ENCODE measurements at regions not wholly inside any gene's neighbourhood (a gene's known extent, or its start where the extent isn't known, plus 50 kb on each side); places are given as distances from the start of the nearest gene placed in this dataset.
"Not testable (repeated sequence)": the region's sequence is repeated elsewhere in the genome, so short reads cannot be mapped to it uniquely, and the experiment has no call there.

- H3K4me1 Mint-ChIP-seq (ENCODE audit: low read depth) = no peaks in the 10 kb centered on the region
- peaks cover 3% of the 10 kb centered on the region for H3K27me3 Mint-ChIP-seq
- H3K36me3 Mint-ChIP-seq (ENCODE audit: low read depth) = no peaks in the 10 kb centered on the region
- no peak overlapping the region for H3K4me3 Mint-ChIP-seq
- H3K9me3 Mint-ChIP-seq = no peaks in the 10 kb centered on the region
- H3K27ac Mint-ChIP-seq = no peak overlapping the region
- DNase-seq = no peak
Measured at GRCh38 chr14:30456296-30456695, 102.7 kb upstream of the G2E3 start.

DNA sequence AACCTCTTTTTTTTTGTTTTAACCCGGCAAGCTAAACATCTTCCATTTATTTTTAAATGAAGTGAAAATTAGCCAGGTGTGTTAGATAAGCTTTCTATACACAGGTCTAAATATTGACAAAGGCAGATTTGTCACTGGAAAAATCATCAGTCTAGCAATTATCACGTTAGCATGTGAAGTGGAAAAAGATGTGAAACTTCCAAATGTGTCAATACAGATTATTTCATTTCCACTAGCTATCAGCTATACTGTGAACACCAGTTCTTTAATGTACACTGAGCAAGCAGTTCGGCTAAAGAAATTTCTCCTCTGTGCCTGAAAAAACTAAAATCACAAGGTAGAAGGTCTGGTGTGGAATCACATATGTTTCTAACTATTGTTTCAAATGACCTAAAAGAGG is 96.6 kb upstream of the G2E3 start:
- H3K4me1 Mint-ChIP-seq (ENCODE audit: low read depth) = no peaks in the 10 kb centered on the region
- H3K27ac Mint-ChIP-seq = no peak overlapping the region
- peaks cover 19% of the 10 kb centered on the region for H3K27me3 Mint-ChIP-seq
- no peak for DNase-seq
- H3K36me3 Mint-ChIP-seq (ENCODE audit: low read depth) = no peaks in the 10 kb centered on the region
- no peaks in the 10 kb centered on the region for H3K9me3 Mint-ChIP-seq
- H3K4me3 Mint-ChIP-seq = no peak overlapping the region

DNA sequence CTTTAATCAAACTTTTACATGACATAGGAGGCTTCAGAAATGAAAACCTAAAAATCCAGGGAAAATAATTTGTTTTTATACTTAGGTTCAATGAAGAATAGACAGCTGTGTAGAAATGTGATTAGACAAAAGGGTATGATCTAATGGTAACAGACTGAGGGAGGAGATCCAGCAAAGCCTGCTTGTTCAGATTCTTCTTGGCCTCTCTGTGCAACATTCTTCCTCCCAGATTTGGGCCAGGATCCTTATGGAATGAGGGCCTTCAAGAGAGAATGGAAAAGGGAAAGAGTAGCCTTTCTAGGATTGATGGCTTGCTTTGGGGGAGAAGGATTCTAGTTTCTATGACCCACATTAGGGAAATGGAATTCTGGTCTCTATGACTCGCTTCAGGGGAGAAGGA is 94.5 kb upstream of the G2E3 start:
- no peak for DNase-seq
- Mint-ChIP-seq H3K27me3 (peaks cover 21% of the 10 kb centered on the region), H3K4me3 (no peak overlapping the region), H3K9me3 (no peaks in the 10 kb centered on the region), H3K27ac (no peak overlapping the region), H3K4me1 (ENCODE audit: low read depth) (no peaks in the 10 kb centered on the region), H3K36me3 (ENCODE audit: low read depth) (no peaks in the 10 kb centered on the region)

DNA sequence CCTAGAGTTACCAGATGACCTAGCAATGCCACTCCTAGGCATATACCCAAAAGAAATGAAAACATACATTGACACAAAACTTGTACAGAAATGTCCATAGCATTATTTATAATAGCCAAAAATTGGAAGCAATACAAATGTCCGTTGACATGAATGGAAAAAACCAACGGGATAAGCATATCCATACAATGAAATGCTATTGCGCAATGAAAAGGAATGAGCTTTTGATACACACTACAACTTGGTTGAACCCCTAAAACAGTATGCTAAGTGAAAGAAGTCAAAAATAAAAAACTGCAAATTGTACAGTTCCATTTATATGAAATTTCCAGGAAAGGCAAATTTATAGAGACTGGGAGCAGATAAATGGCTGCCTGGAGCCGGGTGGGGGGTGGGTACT is 90.6 kb upstream of the G2E3 start:
- H3K27ac Mint-ChIP-seq = no peak overlapping the region
- no peak overlapping the region for H3K4me3 Mint-ChIP-seq
- no peaks in the 10 kb centered on the region for H3K4me1 Mint-ChIP-seq (ENCODE audit: low read depth)
- H3K27me3 Mint-ChIP-seq = peaks cover 14% of the 10 kb centered on the region
- DNase-seq = no peak
- no peaks in the 10 kb centered on the region for H3K36me3 Mint-ChIP-seq (ENCODE audit: low read depth)
- no peaks in the 10 kb centered on the region for H3K9me3 Mint-ChIP-seq

DNA sequence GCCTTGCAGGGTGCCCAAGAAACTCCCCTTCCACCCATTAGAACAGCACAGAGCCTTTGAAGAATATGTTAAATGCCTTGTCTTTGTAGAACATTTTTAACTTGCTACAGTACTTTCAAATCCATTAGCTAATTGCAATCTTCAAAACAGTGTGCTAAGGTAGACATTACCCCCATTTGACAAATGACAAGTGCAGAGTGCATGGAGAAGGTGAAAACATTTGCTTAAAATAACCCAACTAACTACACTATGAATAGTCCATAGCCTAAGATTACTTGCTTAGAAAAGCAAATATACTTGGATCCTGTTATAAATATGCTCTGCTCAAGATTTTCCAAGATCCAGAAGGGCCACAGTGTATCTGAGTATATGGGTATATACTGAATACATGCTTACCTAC is 87.0 kb upstream of the G2E3 start:
- Mint-ChIP-seq H3K27ac (no peak overlapping the region), H3K4me3 (no peak overlapping the region), H3K4me1 (ENCODE audit: low read depth) (no peaks in the 10 kb centered on the region), H3K9me3 (no peaks in the 10 kb centered on the region), H3K27me3 (peaks cover 9% of the 10 kb centered on the region), H3K36me3 (ENCODE audit: low read depth) (no peaks in the 10 kb centered on the region)
- DNase-seq = no peak

DNA sequence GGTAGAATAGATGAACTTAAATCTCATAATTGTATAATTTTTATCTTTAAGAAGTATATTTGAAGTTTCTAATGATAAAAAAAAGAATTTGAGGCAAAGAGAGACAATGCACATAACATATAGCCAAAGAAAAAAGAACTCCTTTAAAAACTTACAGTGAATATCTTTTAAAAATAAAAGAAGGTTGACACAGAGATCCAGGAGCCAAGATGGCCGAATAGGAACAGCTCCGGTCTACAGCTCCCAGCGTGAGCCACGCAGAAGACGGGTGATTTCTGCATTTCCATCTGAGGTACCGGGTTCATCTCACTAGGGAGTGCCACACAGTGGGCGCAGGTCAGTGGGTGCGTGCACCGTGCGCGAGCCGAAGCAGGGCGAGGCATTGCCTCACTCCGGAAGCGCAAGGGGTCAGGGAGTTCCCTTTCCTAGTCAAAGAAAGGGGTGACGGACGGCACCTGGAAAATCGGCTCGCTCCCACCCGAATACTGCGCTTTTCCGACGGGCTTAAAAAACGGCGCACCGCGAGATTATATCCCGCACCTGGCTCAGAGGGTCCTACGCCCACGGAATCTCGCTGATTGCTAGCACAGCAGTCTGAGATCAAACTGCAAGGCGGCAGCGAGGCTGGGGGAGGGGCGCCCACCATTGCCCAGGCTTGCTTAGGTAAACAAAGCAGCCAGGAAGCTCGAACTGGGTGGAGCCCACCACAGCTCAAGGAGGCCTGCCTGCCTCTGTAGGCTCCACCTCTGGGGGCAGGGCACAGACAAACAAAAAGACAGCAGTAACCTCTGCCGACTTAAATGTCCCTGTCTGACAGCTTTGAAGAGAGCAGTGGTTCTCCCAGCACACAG is 84.9 kb upstream of the G2E3 start:
- not testable (repeated sequence) for H3K27ac Mint-ChIP-seq; H3K4me3 Mint-ChIP-seq; H3K27me3 Mint-ChIP-seq; H3K36me3 Mint-ChIP-seq (ENCODE audit: low read depth); H3K9me3 Mint-ChIP-seq; DNase-seq; H3K4me1 Mint-ChIP-seq (ENCODE audit: low read depth)

DNA sequence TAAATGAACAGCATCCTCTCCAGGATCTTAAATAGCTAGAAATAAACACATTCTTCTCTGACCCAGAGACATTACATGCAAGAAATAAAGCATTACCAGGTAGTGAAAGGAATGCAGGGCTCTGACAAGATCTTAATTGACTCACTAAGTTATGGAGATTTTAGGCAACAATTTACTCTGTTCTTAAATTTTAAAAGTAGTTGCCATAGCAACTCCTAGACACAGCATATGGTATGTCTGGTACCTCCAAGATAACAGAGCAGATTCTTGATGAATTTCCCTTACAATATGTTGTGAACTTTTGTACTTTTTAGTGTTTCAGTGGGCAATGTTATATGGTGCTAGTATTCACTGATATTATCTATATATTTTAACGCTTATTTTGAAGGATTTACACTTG is 76.7 kb upstream of the G2E3 start:
- no peaks in the 10 kb centered on the region for H3K36me3 Mint-ChIP-seq (ENCODE audit: low read depth)
- no peak overlapping the region for H3K4me3 Mint-ChIP-seq
- H3K27me3 Mint-ChIP-seq = peaks cover 3% of the 10 kb centered on the region
- H3K9me3 Mint-ChIP-seq = no peaks in the 10 kb centered on the region
- H3K27ac Mint-ChIP-seq = no peak overlapping the region
- H3K4me1 Mint-ChIP-seq (ENCODE audit: low read depth) = no peaks in the 10 kb centered on the region
- no peak for DNase-seq

DNA sequence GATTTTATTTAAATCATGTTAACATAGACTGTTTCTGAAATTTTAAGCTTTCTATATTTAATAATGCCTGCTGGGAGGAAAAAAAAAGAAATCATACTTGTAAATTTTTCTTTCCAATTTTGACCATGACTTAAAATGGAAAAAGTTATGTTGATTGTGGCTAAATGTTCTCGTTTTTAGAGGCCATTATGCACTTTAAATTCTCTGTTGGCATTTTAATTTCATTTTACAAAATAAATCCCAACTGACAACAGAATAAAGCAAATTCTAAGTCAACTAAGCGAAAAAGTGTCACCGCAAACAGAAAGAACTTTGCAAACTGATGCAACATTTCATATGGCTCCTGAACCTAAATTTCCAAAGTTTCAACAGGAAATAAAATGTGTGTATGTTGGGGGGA is 74.8 kb upstream of the G2E3 start:
- no peak overlapping the region for H3K4me3 Mint-ChIP-seq
- no peaks in the 10 kb centered on the region for H3K36me3 Mint-ChIP-seq (ENCODE audit: low read depth)
- H3K4me1 Mint-ChIP-seq (ENCODE audit: low read depth) = no peaks in the 10 kb centered on the region
- H3K27ac Mint-ChIP-seq = no peak overlapping the region
- H3K9me3 Mint-ChIP-seq = no peaks in the 10 kb centered on the region
- peaks cover 6% of the 10 kb centered on the region for H3K27me3 Mint-ChIP-seq
- no peak for DNase-seq

GRCh38 chr14:30484976-30485375 is 74.0 kb upstream of the G2E3 start:
- H3K27me3 Mint-ChIP-seq = peaks cover 6% of the 10 kb centered on the region
- no peak for DNase-seq
- H3K27ac Mint-ChIP-seq = no peak overlapping the region
- no peak overlapping the region for H3K4me3 Mint-ChIP-seq
- no peaks in the 10 kb centered on the region for H3K36me3 Mint-ChIP-seq (ENCODE audit: low read depth)
- no peaks in the 10 kb centered on the region for H3K4me1 Mint-ChIP-seq (ENCODE audit: low read depth)
- H3K9me3 Mint-ChIP-seq = no peaks in the 10 kb centered on the region

GRCh38 chr14:30496852-30497251 is 62.1 kb upstream of the G2E3 start:
- H3K36me3 Mint-ChIP-seq (ENCODE audit: low read depth) = no peaks in the 10 kb centered on the region
- peaks cover 9% of the 10 kb centered on the region for H3K27me3 Mint-ChIP-seq
- DNase-seq = no peak
- no peaks in the 10 kb centered on the region for H3K4me1 Mint-ChIP-seq (ENCODE audit: low read depth)
- H3K4me3 Mint-ChIP-seq = no peak overlapping the region
- no peak overlapping the region for H3K27ac Mint-ChIP-seq
- no peaks in the 10 kb centered on the region for H3K9me3 Mint-ChIP-seq

DNA sequence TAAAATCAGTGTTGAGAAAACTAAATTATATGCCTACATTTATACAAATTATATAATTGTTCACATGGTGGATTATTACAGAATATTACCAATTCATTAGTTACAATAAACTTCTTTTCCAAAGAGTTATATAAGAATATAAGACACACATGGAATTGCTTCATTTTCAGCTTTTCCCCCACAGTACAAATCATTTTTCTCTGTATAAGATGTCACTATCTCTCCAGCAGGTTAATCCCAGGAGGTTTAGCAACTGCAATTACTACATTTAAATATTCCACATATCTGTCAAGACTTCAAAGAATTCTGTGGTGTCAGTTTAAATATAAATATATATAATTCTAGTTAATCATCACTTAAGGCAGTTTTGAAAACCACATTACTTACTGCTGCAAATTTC is 59.6 kb upstream of the G2E3 start:
- Mint-ChIP-seq H3K27me3 (peaks cover 9% of the 10 kb centered on the region), H3K9me3 (no peaks in the 10 kb centered on the region), H3K4me3 (no peak overlapping the region), H3K4me1 (ENCODE audit: low read depth) (no peaks in the 10 kb centered on the region), H3K36me3 (ENCODE audit: low read depth) (no peaks in the 10 kb centered on the region), H3K27ac (no peak overlapping the region)
- DNase-seq = no peak

- Mint-ChIP-seq H3K36me3 (ENCODE audit: low read depth) (no peaks in the 10 kb centered on the region), H3K4me1 (ENCODE audit: low read depth) (no peaks in the 10 kb centered on the region), H3K4me3 (no peak overlapping the region), H3K27ac (no peak overlapping the region), H3K27me3 (peaks cover 12% of the 10 kb centered on the region), H3K9me3 (no peaks in the 10 kb centered on the region)
- no peak for DNase-seq
Measured at GRCh38 chr14:30500222-30500621, 58.7 kb upstream of the G2E3 start.

DNA sequence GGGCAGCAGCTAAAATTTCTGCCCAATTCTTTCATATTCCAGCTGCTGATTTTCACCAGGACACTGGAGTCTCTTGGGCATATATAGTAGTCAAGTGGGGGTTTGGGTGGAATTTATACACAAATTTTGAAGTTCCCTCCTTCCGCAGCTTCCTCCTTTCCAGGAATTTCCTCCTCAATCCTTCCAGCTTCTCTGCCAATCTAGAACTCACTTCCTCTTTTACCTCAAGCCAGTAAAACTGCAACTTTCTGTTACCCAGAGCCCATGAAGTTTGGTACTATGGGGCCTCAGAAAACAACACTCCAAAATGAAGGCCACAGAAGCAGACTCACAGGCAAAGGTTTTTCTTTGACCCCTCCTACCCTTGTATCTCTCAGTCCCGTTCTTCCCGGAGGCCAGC is 51.7 kb upstream of the G2E3 start:
- Mint-ChIP-seq H3K4me1 (ENCODE audit: low read depth) (no peaks in the 10 kb centered on the region), H3K9me3 (no peaks in the 10 kb centered on the region), H3K4me3 (no peak overlapping the region), H3K36me3 (ENCODE audit: low read depth) (no peaks in the 10 kb centered on the region), H3K27ac (no peak overlapping the region), H3K27me3 (peaks cover 22% of the 10 kb centered on the region)
- DNase-seq = no peak

All from activated T-cell treated with anti-CD3 and anti-CD28 coated beads, Interleukin-2, amount 50 U/mL, for 24 hours (primary cell).